SK-N-SH treated with all-trans-retinoic acid at 6 μM for 48 hours (cell line): ENCODE measurements at regions not wholly inside any gene's neighbourhood (a gene's known extent, or its start where the extent isn't known, plus 50 kb on each side); places are given as distances from the start of the nearest gene placed in this dataset.

ENCODE experiments used
- ARNTL ChIP-seq: fragments of 450-650 bp; formaldehyde crosslinking; IDR thresholded peaks from 2 replicates; pipeline ENCODE4 v1.5.0; 2020; ENCODE audit warnings: low read depth, mild to moderate bottlenecking, moderate library complexity, borderline replicate concordance
- CSRNP3 ChIP-seq: fragments of 250-450 bp; sonication (Bioruptor Pico); IDR thresholded peaks from 2 replicates; pipeline ENCODE4 v1.5.1; 2021; ENCODE audit warnings: mild to moderate bottlenecking, moderate library complexity
- ESRRG ChIP-seq: fragments of 250-450 bp; sonication (Bioruptor Pico); IDR thresholded peaks from 2 replicates; pipeline ENCODE4 v1.6.1; 2021; ENCODE audit warnings: mild to moderate bottlenecking
- PATZ1 ChIP-seq: fragments of 250-450 bp; sonication (Bioruptor Pico); IDR thresholded peaks from 2 replicates; pipeline ENCODE4 v1.8.0; 2020; ENCODE audit warnings: mild to moderate bottlenecking, moderate library complexity, borderline replicate concordance
- ZFP30 ChIP-seq: fragments of 450-650 bp; formaldehyde crosslinking; IDR thresholded peaks from 2 replicates; pipeline ENCODE4 v1.5.0; 2022; ENCODE audit warnings: mild to moderate bottlenecking, moderate library complexity
- ZNF8 ChIP-seq: fragments of 450-650 bp; formaldehyde crosslinking; IDR thresholded peaks from 2 replicates; pipeline ENCODE4 v1.5.0; 2020; ENCODE audit warnings: mild to moderate bottlenecking, moderate library complexity

GRCh38 chr4:186939766-186940165 is 216.1 kb upstream of the FAT1 start:
- no peak for TF ChIP-seq ESRRG
- TF ChIP-seq ZNF8 (CRISPR knock-in tag) = no peak
- no peak for TF ChIP-seq PATZ1 (CRISPR knock-in tag)
- no peak for TF ChIP-seq CSRNP3
- no peak for TF ChIP-seq ARNTL (CRISPR knock-in tag)
- no peak for TF ChIP-seq ZFP30 (CRISPR knock-in tag)
